Natural killer cell (primary cell): ENCODE measurements at regions not wholly inside any gene's neighbourhood (a gene's known extent, or its start where the extent isn't known, plus 50 kb on each side); places are given as distances from the start of the nearest gene placed in this dataset.

Source experiments
- ATAC-seq, 3 donors: fragments of 150-1000 bp in 2 of 3; fragments of 200-7000 bp in 1 of 3; cut with Tn5 transposase; 1 replicate in 1 of 3; 2 replicates in 2 of 3; pipeline ENCODE4 v1.10.0; 2021; ENCODE audit warnings: mild to moderate bottlenecking in 2 of 3, moderate library complexity in 2 of 3
- DNase-seq, 2 donors: peaks; one replicate each; pipeline versions ENCODE4 v3.0.0 to v3.0.0-alpha.2; 2013 to 2021; ENCODE audit warnings: mixed read lengths in 1 of 2
- H3K27ac ChIP-seq: one replicate; pipeline ENCODE4 v1.5.1; 2013; ENCODE audit warnings: mild to moderate bottlenecking, low read length
- H3K27me3 ChIP-seq: one replicate; pipeline ENCODE4 v1.6.1; 2013; ENCODE audit warnings: low read length; ENCODE audit not compliant: control insufficient read depth, insufficient read depth
- H3K36me3 ChIP-seq: one replicate; pipeline ENCODE4 v1.6.1; 2013; ENCODE audit warnings: low read length; ENCODE audit not compliant: control insufficient read depth, insufficient read depth
- H3K4me1 ChIP-seq: one replicate; pipeline ENCODE4 v1.6.1; 2013; ENCODE audit warnings: low read length; ENCODE audit not compliant: control insufficient read depth, insufficient read depth
- H3K4me3 ChIP-seq: one replicate; pipeline ENCODE4 v1.5.1; 2013; ENCODE audit warnings: low read length
- H3K9me3 ChIP-seq: one replicate; pipeline ENCODE4 v1.6.1; 2013; ENCODE audit warnings: low read length; ENCODE audit not compliant: control insufficient read depth, insufficient read depth
- H3K27ac Mint-ChIP-seq, 2 donors: one replicate each; pipeline ENCODE4 v1.8.0; 2022; ENCODE audit warnings: mild to moderate bottlenecking in 2 of 2, mixed read lengths in 2 of 2, moderate library complexity in 1 of 2
- H3K27me3 Mint-ChIP-seq, 2 donors: one replicate each; pipeline ENCODE4 v1.8.0; 2022; ENCODE audit warnings: low read depth in 2 of 2, mixed read lengths in 2 of 2
- H3K36me3 Mint-ChIP-seq: one replicate; pipeline ENCODE4 v1.8.0; 2022; ENCODE audit warnings: mixed read lengths
- H3K4me1 Mint-ChIP-seq, 2 donors: one replicate each; pipeline ENCODE4 v1.8.0; 2022; ENCODE audit warnings: mixed read lengths in 2 of 2
- H3K4me3 Mint-ChIP-seq: one replicate; pipeline ENCODE4 v1.8.0; 2022; ENCODE audit warnings: mild to moderate bottlenecking, moderate library complexity, mixed read lengths
- H3K9me3 Mint-ChIP-seq, 2 donors: one replicate each; pipeline ENCODE4 v1.8.0; 2022; ENCODE audit warnings: mixed read lengths in 2 of 2
- WGBS: methylation state at CpG from one replicate; pipeline ENCODE4 v1.1.7; 2013; ENCODE audit warnings: missing lambda C conversion rate; ENCODE audit not compliant: insufficient coverage; 5-methylcytosine and 5-hydroxymethylcytosine counted together
- intact Hi-C: fragments of 100-400 bp; cut with micrococcal nuclease; formaldehyde crosslinking; loops from one replicate; pipeline ENCODE4 v1.14.2; 2022
- TF ChIP-seq, protein P1 (sequence below): fragments of 200-600 bp; IDR thresholded peaks from one replicate; pipeline ENCODE4 v1.8.0; 2022; ENCODE audit warnings: antibody characterized with exemption

GRCh38 chr10:78405231-78405630 lies 371.6 kb downstream of the RPS24 start:
- Histone ChIP-seq H3K36me3 (no peaks in the 10 kb centered on the region), H3K4me1 (peaks cover 10% of the 10 kb centered on the region), H3K9me3 (no peaks in the 10 kb centered on the region), H3K27ac (no peak overlapping the region), H3K4me3 (no peak overlapping the region), H3K27me3 (peaks cover 3% of the 10 kb centered on the region)
- no peaks in the 10 kb centered on the region for H3K9me3 Mint-ChIP-seq
- 95% methylated on average over 5 of the region's 5 CpGs for WGBS
- ATAC-seq (no peak), DNase-seq (no peak)
- H3K4me1 Mint-ChIP-seq = peaks cover 9 to 11% of the 10 kb centered on the region in 2 donors
- intact Hi-C loops = no loop called here
- TF ChIP-seq, protein P1, sequence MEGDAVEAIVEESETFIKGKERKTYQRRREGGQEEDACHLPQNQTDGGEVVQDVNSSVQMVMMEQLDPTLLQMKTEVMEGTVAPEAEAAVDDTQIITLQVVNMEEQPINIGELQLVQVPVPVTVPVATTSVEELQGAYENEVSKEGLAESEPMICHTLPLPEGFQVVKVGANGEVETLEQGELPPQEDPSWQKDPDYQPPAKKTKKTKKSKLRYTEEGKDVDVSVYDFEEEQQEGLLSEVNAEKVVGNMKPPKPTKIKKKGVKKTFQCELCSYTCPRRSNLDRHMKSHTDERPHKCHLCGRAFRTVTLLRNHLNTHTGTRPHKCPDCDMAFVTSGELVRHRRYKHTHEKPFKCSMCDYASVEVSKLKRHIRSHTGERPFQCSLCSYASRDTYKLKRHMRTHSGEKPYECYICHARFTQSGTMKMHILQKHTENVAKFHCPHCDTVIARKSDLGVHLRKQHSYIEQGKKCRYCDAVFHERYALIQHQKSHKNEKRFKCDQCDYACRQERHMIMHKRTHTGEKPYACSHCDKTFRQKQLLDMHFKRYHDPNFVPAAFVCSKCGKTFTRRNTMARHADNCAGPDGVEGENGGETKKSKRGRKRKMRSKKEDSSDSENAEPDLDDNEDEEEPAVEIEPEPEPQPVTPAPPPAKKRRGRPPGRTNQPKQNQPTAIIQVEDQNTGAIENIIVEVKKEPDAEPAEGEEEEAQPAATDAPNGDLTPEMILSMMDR = no peak
- H3K36me3 Mint-ChIP-seq = no peaks in the 10 kb centered on the region
- H3K27me3 Mint-ChIP-seq = peaks cover 0 to 17% of the 10 kb centered on the region in 2 donors
- H3K4me3 Mint-ChIP-seq = no peak overlapping the region
- no peak overlapping the region for H3K27ac Mint-ChIP-seq

- Mint-ChIP-seq H3K4me1 (peaks cover 9 to 11% of the 10 kb centered on the region in 2 donors), H3K36me3 (no peaks in the 10 kb centered on the region), H3K27me3 (peaks cover 0 to 17% of the 10 kb centered on the region in 2 donors), H3K27ac (no peak overlapping the region), H3K4me3 (no peak overlapping the region), H3K9me3 (no peaks in the 10 kb centered on the region)
- H3K4me1 ChIP-seq = peaks cover 10% of the 10 kb centered on the region
- H3K9me3 ChIP-seq = no peaks in the 10 kb centered on the region
- no peak for ATAC-seq
- TF ChIP-seq, protein P1 = no peak
- no peak overlapping the region for H3K27ac ChIP-seq
- 89% methylated on average over 6 of the region's 6 CpGs for WGBS
- peaks cover 3% of the 10 kb centered on the region for H3K27me3 ChIP-seq
- intact Hi-C loops = no loop called here
- H3K36me3 ChIP-seq = no peaks in the 10 kb centered on the region
- H3K4me3 ChIP-seq = no peak overlapping the region
- no peak for DNase-seq
These were observed 372.1 kb downstream of the RPS24 start for GRCh38 chr10:78405736-78406135.

DNA sequence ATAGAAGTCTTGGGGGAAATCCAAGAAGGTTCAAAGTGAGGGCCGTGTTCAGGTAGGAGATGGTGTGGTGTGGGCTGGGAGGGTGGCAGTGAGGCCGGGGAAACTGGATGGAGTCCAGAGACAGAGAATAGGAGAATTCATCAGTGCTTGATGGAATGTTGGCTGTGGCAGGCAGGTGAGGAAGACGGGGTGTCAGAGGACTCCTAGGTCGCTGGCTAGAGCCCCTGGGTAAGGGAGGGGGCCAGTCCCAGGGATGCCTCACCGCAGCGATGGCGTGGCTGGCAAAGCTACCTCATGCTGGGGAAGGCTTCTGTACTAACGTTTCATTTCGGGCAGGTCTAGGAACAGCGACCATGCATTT lies 373.0 kb downstream of the RPS24 start:
- no peaks in the 10 kb centered on the region for H3K36me3 ChIP-seq
- no peaks in the 10 kb centered on the region for H3K9me3 ChIP-seq
- peak overlapping the region; percentile 75 for H3K4me3 Mint-ChIP-seq
- H3K27me3 Mint-ChIP-seq = peaks cover 0 to 17% of the 10 kb centered on the region in 2 donors
- peaks cover 9 to 11% of the 10 kb centered on the region in 2 donors for H3K4me1 Mint-ChIP-seq
- peaks cover 10% of the 10 kb centered on the region for H3K4me1 ChIP-seq
- WGBS = 17% methylated on average over 10 of the region's 10 CpGs
- no peaks in the 10 kb centered on the region for H3K9me3 Mint-ChIP-seq
- DNase-seq = no peak
- H3K27ac Mint-ChIP-seq = peak overlapping the region in 1 of 2 donors; percentile 68
- peak overlapping the region; percentile 17 for H3K4me3 ChIP-seq
- peak in 2 of 3 donors; percentile 9 to 35 for ATAC-seq
- H3K36me3 Mint-ChIP-seq = no peaks in the 10 kb centered on the region
- H3K27ac ChIP-seq = no peak overlapping the region
- intact Hi-C loops = no loop called here
- TF ChIP-seq, protein P1 = no peak
- H3K27me3 ChIP-seq = peaks cover 3% of the 10 kb centered on the region

DNA sequence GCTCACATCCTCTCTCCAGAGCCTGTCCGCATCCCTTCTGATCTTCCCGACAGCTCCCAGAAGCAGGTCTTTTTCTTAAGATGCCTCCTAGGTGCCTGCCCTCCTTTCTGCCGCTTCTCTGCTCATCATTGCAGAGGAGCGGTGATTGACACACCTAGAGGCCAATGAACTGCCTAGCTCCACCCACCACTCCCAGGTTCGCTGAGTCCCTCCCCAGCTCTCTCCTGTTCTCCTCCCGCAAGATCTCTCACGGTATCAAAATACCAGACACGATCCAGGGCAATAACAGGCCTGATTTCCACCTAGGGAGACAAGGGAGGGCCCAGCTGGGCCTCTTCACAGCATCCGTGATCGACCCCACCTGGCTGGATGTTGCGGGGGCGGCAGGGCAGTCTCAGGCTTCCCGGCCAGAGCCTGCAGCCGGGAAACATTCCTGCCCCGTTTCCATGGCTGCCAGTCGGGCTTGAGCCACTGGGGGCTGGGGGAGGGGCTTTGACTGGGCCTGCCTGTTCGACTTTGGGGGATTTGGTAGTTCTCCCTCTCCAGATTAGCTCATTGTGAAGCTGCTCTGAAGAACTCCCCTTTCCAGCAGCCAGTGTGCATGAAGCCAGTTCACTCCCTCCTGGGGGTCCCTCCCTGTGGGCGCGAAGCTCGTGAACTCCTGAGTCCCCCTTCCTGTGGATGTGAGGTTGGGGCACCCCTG lies 373.5 kb downstream of the RPS24 start:
- H3K4me1 ChIP-seq = peaks cover 10% of the 10 kb centered on the region
- peak overlapping the region; percentile 17 for H3K4me3 ChIP-seq
- 15% methylated on average over 20 of the region's 20 CpGs for WGBS
- peak; percentile 57 to 90 (median 88) for ATAC-seq
- TF ChIP-seq, protein P1 = no peak
- H3K4me3 Mint-ChIP-seq = peak overlapping the region; percentile 75
- H3K27me3 ChIP-seq = peaks cover 3% of the 10 kb centered on the region
- peak; percentile 62 to 76 for DNase-seq
- H3K9me3 Mint-ChIP-seq = no peaks in the 10 kb centered on the region
- H3K4me1 Mint-ChIP-seq = peaks cover 9 to 11% of the 10 kb centered on the region in 2 donors
- no peaks in the 10 kb centered on the region for H3K36me3 ChIP-seq
- peaks cover 0 to 17% of the 10 kb centered on the region in 2 donors for H3K27me3 Mint-ChIP-seq
- H3K9me3 ChIP-seq = no peaks in the 10 kb centered on the region
- H3K27ac ChIP-seq = no peak overlapping the region
- intact Hi-C loops = no loop called here
- no peaks in the 10 kb centered on the region for H3K36me3 Mint-ChIP-seq
- H3K27ac Mint-ChIP-seq = peak overlapping the region in 1 of 2 donors; percentile 68
